ENCODE measurements at regions not wholly inside any gene's neighbourhood (a gene's known extent, or its start where the extent isn't known, plus 50 kb on each side); places are given as distances from the start of the nearest gene placed in this dataset.
"Not testable (repeated sequence)": the region's sequence is repeated elsewhere in the genome, so short reads cannot be mapped to it uniquely, and the experiment has no call there.

GRCh38 chr6:84870672-84871071, 106.3 kb upstream of the TBX18 start:
- H3K9ac ChIP-seq (ENCODE audit: insufficient read depth in 1 of 2, low read length in 2 of 2) = no peak overlapping the region
- H3K27me3 ChIP-seq (ENCODE audit: control insufficient read depth in 3 of 3, insufficient read depth in 3 of 3, low read length in 2 of 3) = no peaks in the 10 kb centered on the region
- no peak for TF ChIP-seq CTCF (IDR thresholded peaks at IDR 0.05; ENCODE audit: control extremely low read depth, extremely low read depth)
- no peaks in the 10 kb centered on the region for H3K4me1 ChIP-seq (ENCODE audit: control insufficient read depth in 5 of 5, insufficient read depth in 5 of 5, low read length in 5 of 5)
- no peak for ATAC-seq (ENCODE audit: insufficient read depth, low FRiP score)
- 63 to 70% methylated on average over 2 of the region's 2 CpGs for WGBS, 2 donors
- H3K27ac ChIP-seq (ENCODE audit: low read depth in 1 of 2, low read length in 1 of 2) = no peak overlapping the region
- H3K4me3 ChIP-seq = no peak overlapping the region
- peaks cover 0 to 3% (median 0%) of the 10 kb centered on the region in 4 donors for H3K9me3 ChIP-seq (ENCODE audit: control insufficient read depth in 4 of 4, insufficient read depth in 3 of 4, low read length in 3 of 4)
- H3K36me3 ChIP-seq (ENCODE audit: control insufficient read depth in 4 of 4, insufficient read depth in 4 of 4, low read length in 4 of 4) = no peaks in the 10 kb centered on the region
- no peak for DNase-seq

GRCh38 chr6:84868149-84868548, 103.8 kb upstream of the TBX18 start:
- H3K4me1 ChIP-seq (ENCODE audit: control insufficient read depth in 5 of 5, insufficient read depth in 5 of 5, low read length in 5 of 5) = no peaks in the 10 kb centered on the region
- no peaks in the 10 kb centered on the region for H3K27me3 ChIP-seq (ENCODE audit: control insufficient read depth in 3 of 3, insufficient read depth in 3 of 3, low read length in 2 of 3)
- DNase-seq = no peak
- no peak overlapping the region for H3K4me3 ChIP-seq
- no peak for TF ChIP-seq CTCF (IDR thresholded peaks at IDR 0.05; ENCODE audit: control extremely low read depth, extremely low read depth)
- H3K9ac ChIP-seq (ENCODE audit: insufficient read depth in 1 of 2, low read length in 2 of 2) = no peak overlapping the region
- no peak for ATAC-seq (ENCODE audit: insufficient read depth, low FRiP score)
- H3K27ac ChIP-seq (ENCODE audit: low read depth in 1 of 2, low read length in 1 of 2) = no peak overlapping the region
- H3K9me3 ChIP-seq (ENCODE audit: control insufficient read depth in 4 of 4, insufficient read depth in 3 of 4, low read length in 3 of 4) = peaks cover 0 to 3% (median 0%) of the 10 kb centered on the region in 4 donors
- H3K36me3 ChIP-seq (ENCODE audit: control insufficient read depth in 4 of 4, insufficient read depth in 4 of 4, low read length in 4 of 4) = no peaks in the 10 kb centered on the region

GRCh38 chr6:84867521-84867920, 103.1 kb upstream of the TBX18 start:
- no peak for TF ChIP-seq CTCF (IDR thresholded peaks at IDR 0.05; ENCODE audit: control extremely low read depth, extremely low read depth)
- Histone ChIP-seq H3K9me3 (ENCODE audit: control insufficient read depth in 4 of 4, insufficient read depth in 3 of 4, low read length in 3 of 4) (peaks cover 0 to 3% (median 0%) of the 10 kb centered on the region in 4 donors), H3K4me1 (ENCODE audit: control insufficient read depth in 5 of 5, insufficient read depth in 5 of 5, low read length in 5 of 5) (no peaks in the 10 kb centered on the region), H3K27ac (ENCODE audit: low read depth in 1 of 2, low read length in 1 of 2) (no peak overlapping the region), H3K4me3 (no peak overlapping the region), H3K36me3 (ENCODE audit: control insufficient read depth in 4 of 4, insufficient read depth in 4 of 4, low read length in 4 of 4) (no peaks in the 10 kb centered on the region), H3K9ac (ENCODE audit: insufficient read depth in 1 of 2, low read length in 2 of 2) (no peak overlapping the region), H3K27me3 (ENCODE audit: control insufficient read depth in 3 of 3, insufficient read depth in 3 of 3, low read length in 2 of 3) (no peaks in the 10 kb centered on the region)
- ATAC-seq (ENCODE audit: insufficient read depth, low FRiP score) = no peak
- no peak for DNase-seq
- 49 to 59% methylated on average over 2 of the region's 2 CpGs for WGBS, 2 donors

GRCh38 chr6:84866715-84867114, 102.3 kb upstream of the TBX18 start:
- H3K27ac ChIP-seq (ENCODE audit: low read depth in 1 of 2, low read length in 1 of 2) = no peak overlapping the region
- no peaks in the 10 kb centered on the region for H3K4me1 ChIP-seq (ENCODE audit: control insufficient read depth in 5 of 5, insufficient read depth in 5 of 5, low read length in 5 of 5)
- H3K9me3 ChIP-seq (ENCODE audit: control insufficient read depth in 4 of 4, insufficient read depth in 3 of 4, low read length in 3 of 4) = peaks cover 0 to under 1% (median 0%) of the 10 kb centered on the region in 4 donors
- H3K4me3 ChIP-seq = no peak overlapping the region
- ATAC-seq (ENCODE audit: insufficient read depth, low FRiP score) (no peak), DNase-seq (no peak)
- H3K9ac ChIP-seq (ENCODE audit: insufficient read depth in 1 of 2, low read length in 2 of 2) = no peak overlapping the region
- no peaks in the 10 kb centered on the region for H3K36me3 ChIP-seq (ENCODE audit: control insufficient read depth in 4 of 4, insufficient read depth in 4 of 4, low read length in 4 of 4)
- no peaks in the 10 kb centered on the region for H3K27me3 ChIP-seq (ENCODE audit: control insufficient read depth in 3 of 3, insufficient read depth in 3 of 3, low read length in 2 of 3)
- 40 to 57% methylated on average over 1 of the region's 1 CpG for WGBS, 2 donors
- TF ChIP-seq CTCF (IDR thresholded peaks at IDR 0.05; ENCODE audit: control extremely low read depth, extremely low read depth) = no peak

GRCh38 chr6:84865372-84865771, 101.0 kb upstream of the TBX18 start:
- ATAC-seq (ENCODE audit: insufficient read depth, low FRiP score); H3K9me3 ChIP-seq (ENCODE audit: control insufficient read depth in 4 of 4, insufficient read depth in 3 of 4, low read length in 3 of 4); DNase-seq; H3K4me1 ChIP-seq (ENCODE audit: control insufficient read depth in 5 of 5, insufficient read depth in 5 of 5, low read length in 5 of 5); H3K27me3 ChIP-seq (ENCODE audit: control insufficient read depth in 3 of 3, insufficient read depth in 3 of 3, low read length in 2 of 3); H3K36me3 ChIP-seq (ENCODE audit: control insufficient read depth in 4 of 4, insufficient read depth in 4 of 4, low read length in 4 of 4); H3K9ac ChIP-seq (ENCODE audit: insufficient read depth in 1 of 2, low read length in 2 of 2); H3K27ac ChIP-seq (ENCODE audit: low read depth in 1 of 2, low read length in 1 of 2); H3K4me3 ChIP-seq: not testable (repeated sequence)
- 90 to 94% methylated on average over 1 of the region's 1 CpG for WGBS, 2 donors

Measured in lung (tissue), 11 donors.